Astrocyte (in vitro differentiated cells and primary cell): ENCODE measurements at regions not wholly inside any gene's neighbourhood (a gene's known extent, or its start where the extent isn't known, plus 50 kb on each side); places are given as distances from the start of the nearest gene placed in this dataset.

ENCODE experiments used
- DNase-seq: peaks from one replicate; pipeline ENCODE4 v3.0.0-alpha.2; 2010; ENCODE audit warnings: low read depth
- FAIRE-seq: peaks from 2 replicates; lab custom pipeline; 2011; peaks lifted over from hg19 to GRCh38; lab: Jason Lieb, UNC
- H2AFZ ChIP-seq: 2 replicates; pipeline ENCODE4 v1.6.0; 2012; ENCODE audit warnings: low read depth, low read length, inconsistent platforms
- H3K27ac ChIP-seq: 2 replicates; pipeline ENCODE4 v1.5.1; 2011; ENCODE audit warnings: low read depth, low read length, inconsistent platforms
- H3K27me3 ChIP-seq: 2 replicates; pipeline ENCODE4 v1.6.0; 2011; ENCODE audit warnings: low read length, inconsistent platforms; ENCODE audit not compliant: insufficient read depth
- H3K36me3 ChIP-seq: 2 replicates; pipeline ENCODE4 v1.5.1; 2011; ENCODE audit warnings: low read length, inconsistent platforms; ENCODE audit not compliant: insufficient read depth
- H3K4me1 ChIP-seq: 2 replicates; pipeline ENCODE4 v1.5.1; 2011; ENCODE audit warnings: low read length, inconsistent platforms; ENCODE audit not compliant: insufficient read depth
- H3K4me2 ChIP-seq: 2 replicates; pipeline ENCODE4 v1.6.0; 2012; ENCODE audit warnings: low read length, inconsistent platforms
- H3K4me3 ChIP-seq: 2 replicates; pipeline ENCODE4 v1.5.1; 2011; ENCODE audit warnings: low read depth, mild to moderate bottlenecking, low read length, inconsistent platforms; ENCODE audit not compliant: insufficient read depth
- H3K79me2 ChIP-seq: 2 replicates; pipeline ENCODE4 v1.6.0; 2012; ENCODE audit warnings: mild to moderate bottlenecking, low read length, inconsistent platforms; ENCODE audit not compliant: insufficient read depth
- H3K9ac ChIP-seq: 2 replicates; pipeline ENCODE4 v1.6.0; 2012; ENCODE audit warnings: mild to moderate bottlenecking, low read length, inconsistent platforms
- H3K9me3 ChIP-seq: 2 replicates; pipeline ENCODE4 v1.5.1; 2012; ENCODE audit warnings: low read depth, mild to moderate bottlenecking, low read length, inconsistent platforms; ENCODE audit not compliant: insufficient read depth
- H4K20me1 ChIP-seq: 2 replicates; pipeline ENCODE4 v1.6.0; 2012; ENCODE audit warnings: low read length, inconsistent platforms; ENCODE audit not compliant: insufficient read depth
- H3K27ac Mint-ChIP-seq: one replicate; pipeline ENCODE4 v1.8.0; 2021; ENCODE audit warnings: mild to moderate bottlenecking, mixed read lengths; ENCODE audit not compliant: unreplicated experiment
- H3K27me3 Mint-ChIP-seq: one replicate; pipeline ENCODE4 v1.8.0; 2021; ENCODE audit warnings: low read depth, mixed read lengths; ENCODE audit not compliant: unreplicated experiment
- H3K36me3 Mint-ChIP-seq: one replicate; pipeline ENCODE4 v1.8.0; 2021; ENCODE audit warnings: low read depth, mixed read lengths; ENCODE audit not compliant: unreplicated experiment
- H3K4me1 Mint-ChIP-seq: one replicate; pipeline ENCODE4 v1.8.0; 2021; ENCODE audit warnings: low read depth, mixed read lengths; ENCODE audit not compliant: unreplicated experiment
- H3K4me3 Mint-ChIP-seq: one replicate; pipeline ENCODE4 v1.8.0; 2021; ENCODE audit warnings: mild to moderate bottlenecking, moderate library complexity, mixed read lengths; ENCODE audit not compliant: unreplicated experiment
- H3K9me3 Mint-ChIP-seq: one replicate; pipeline ENCODE4 v1.8.0; 2021; ENCODE audit warnings: mild to moderate bottlenecking, mixed read lengths; ENCODE audit not compliant: unreplicated experiment
- EZH2 ChIP-seq: IDR thresholded peaks from 2 replicates; pipeline ENCODE4 v1.6.1; 2012; ENCODE audit warnings: mild to moderate bottlenecking, low read length, inconsistent platforms; ENCODE audit not compliant: insufficient read depth
- TF ChIP-seq, protein P1 (sequence below): IDR thresholded peaks from 2 replicates; pipeline ENCODE4 v1.5.1; 2011; ENCODE audit warnings: low read depth, mild to moderate bottlenecking, inconsistent platforms, low read length, moderate library complexity; ENCODE audit not compliant: insufficient read depth

DNA sequence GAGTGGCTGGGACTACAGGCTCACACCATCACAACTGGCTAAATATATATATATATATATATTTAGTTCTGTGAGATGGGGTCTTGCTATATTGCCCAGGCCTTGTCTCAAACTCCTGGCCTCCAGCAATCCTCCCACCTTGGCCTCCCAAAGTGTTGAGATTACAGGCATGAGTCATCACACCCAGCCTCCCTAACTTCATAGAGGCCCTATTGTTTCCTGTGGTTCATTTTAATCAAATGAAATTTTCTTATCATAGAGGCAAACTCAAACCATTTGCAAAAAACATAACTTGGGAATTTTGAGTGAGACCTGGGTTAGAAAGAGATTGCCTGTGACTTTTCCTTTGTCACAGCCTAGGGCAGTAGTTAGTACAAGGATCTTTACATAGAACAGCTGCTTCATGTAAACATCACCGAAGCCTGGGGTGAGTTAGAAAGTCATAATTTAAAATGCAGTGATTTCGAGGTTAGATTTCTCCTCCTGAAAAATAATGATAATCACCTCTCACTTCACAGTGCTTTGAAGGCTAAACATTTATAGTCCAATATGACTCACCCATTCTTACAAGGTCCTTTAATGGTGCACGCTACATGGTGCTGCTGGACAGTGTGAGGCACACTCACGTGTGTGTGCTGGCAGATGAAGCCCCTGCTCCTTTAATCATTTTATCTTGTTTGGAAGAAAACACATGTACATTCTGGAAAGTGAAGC is 188.9 kb downstream of the RHOU start:
- Histone ChIP-seq H3K27ac (no peak overlapping the region), H2AFZ (no peak overlapping the region), H3K36me3 (no peaks in the 10 kb centered on the region), H3K79me2 (no peaks in the 10 kb centered on the region), H3K9ac (no peak overlapping the region), H3K4me2 (no peak overlapping the region), H4K20me1 (no peaks in the 10 kb centered on the region), H3K4me3 (no peak overlapping the region), H3K27me3 (no peaks in the 10 kb centered on the region), H3K4me1 (no peaks in the 10 kb centered on the region), H3K9me3 (no peaks in the 10 kb centered on the region)
- H3K36me3 Mint-ChIP-seq: no peaks in the 10 kb centered on the region
- FAIRE-seq: no peak
- no peaks in the 10 kb centered on the region for H3K9me3 Mint-ChIP-seq
- H3K4me3 Mint-ChIP-seq: no peak overlapping the region
- no peak for TF ChIP-seq EZH2
- TF ChIP-seq, protein P1, sequence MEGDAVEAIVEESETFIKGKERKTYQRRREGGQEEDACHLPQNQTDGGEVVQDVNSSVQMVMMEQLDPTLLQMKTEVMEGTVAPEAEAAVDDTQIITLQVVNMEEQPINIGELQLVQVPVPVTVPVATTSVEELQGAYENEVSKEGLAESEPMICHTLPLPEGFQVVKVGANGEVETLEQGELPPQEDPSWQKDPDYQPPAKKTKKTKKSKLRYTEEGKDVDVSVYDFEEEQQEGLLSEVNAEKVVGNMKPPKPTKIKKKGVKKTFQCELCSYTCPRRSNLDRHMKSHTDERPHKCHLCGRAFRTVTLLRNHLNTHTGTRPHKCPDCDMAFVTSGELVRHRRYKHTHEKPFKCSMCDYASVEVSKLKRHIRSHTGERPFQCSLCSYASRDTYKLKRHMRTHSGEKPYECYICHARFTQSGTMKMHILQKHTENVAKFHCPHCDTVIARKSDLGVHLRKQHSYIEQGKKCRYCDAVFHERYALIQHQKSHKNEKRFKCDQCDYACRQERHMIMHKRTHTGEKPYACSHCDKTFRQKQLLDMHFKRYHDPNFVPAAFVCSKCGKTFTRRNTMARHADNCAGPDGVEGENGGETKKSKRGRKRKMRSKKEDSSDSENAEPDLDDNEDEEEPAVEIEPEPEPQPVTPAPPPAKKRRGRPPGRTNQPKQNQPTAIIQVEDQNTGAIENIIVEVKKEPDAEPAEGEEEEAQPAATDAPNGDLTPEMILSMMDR: no peak
- H3K27ac Mint-ChIP-seq: no peak overlapping the region
- peaks cover 9% of the 10 kb centered on the region for H3K27me3 Mint-ChIP-seq
- DNase-seq: no peak
- peaks cover 9% of the 10 kb centered on the region for H3K4me1 Mint-ChIP-seq

DNA sequence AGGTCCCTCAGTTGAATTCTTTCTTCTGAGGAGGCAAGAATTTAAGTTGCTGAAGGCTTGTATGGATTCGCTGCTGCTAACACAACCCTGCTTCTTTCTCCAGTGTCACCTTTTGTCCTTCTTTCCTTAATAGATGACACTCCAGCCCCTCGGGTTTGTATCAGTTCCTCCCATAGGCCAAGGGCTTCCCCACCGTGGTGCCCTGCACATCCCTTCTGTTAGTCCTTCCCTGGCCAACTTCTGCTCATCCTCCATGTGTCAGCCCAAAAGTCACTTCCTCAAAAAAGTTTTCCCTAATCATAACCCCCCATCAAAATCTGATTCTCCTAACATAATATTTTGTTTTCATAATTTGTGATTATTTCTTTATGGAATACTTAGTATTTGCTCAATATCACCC is 190.4 kb downstream of the RHOU start:
- DNase-seq (no peak), FAIRE-seq (no peak)
- Histone ChIP-seq H3K27ac (no peak overlapping the region), H3K79me2 (no peaks in the 10 kb centered on the region), H3K9ac (no peak overlapping the region), H4K20me1 (no peaks in the 10 kb centered on the region), H3K9me3 (no peaks in the 10 kb centered on the region), H3K4me1 (no peaks in the 10 kb centered on the region), H2AFZ (no peak overlapping the region), H3K4me3 (no peak overlapping the region), H3K4me2 (no peak overlapping the region), H3K36me3 (no peaks in the 10 kb centered on the region), H3K27me3 (no peaks in the 10 kb centered on the region)
- TF ChIP-seq EZH2: no peak
- TF ChIP-seq, protein P1: no peak
- Mint-ChIP-seq H3K27ac (peak overlapping the region; percentile 59), H3K4me1 (peaks cover 12% of the 10 kb centered on the region), H3K36me3 (no peaks in the 10 kb centered on the region), H3K4me3 (no peak overlapping the region), H3K27me3 (peaks cover 3% of the 10 kb centered on the region), H3K9me3 (no peaks in the 10 kb centered on the region)

DNA sequence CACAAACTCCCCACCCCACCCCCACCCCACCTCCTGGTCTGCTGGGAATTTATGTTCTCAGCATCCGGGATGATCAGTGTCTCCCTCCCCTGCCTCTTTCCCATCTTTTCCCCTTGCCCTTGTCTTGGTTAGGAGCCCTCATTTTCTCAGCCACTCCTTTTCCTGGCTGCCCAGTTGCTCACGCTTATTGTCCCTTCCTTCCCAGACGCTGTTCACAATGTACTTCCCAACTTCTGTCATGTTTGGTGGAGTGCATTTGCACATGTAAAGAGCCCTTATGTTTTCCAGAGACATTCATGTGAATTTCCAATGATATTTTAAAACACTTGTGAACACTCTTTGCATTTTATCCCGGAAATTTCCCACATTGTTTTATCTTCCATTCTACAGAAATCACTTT is 192.1 kb downstream of the RHOU start:
- Histone ChIP-seq H3K27me3 (peaks cover 5% of the 10 kb centered on the region), H3K4me3 (no peak overlapping the region), H3K9ac (no peak overlapping the region), H3K9me3 (no peaks in the 10 kb centered on the region), H4K20me1 (no peaks in the 10 kb centered on the region), H3K79me2 (no peaks in the 10 kb centered on the region), H3K4me2 (no peak overlapping the region), H3K27ac (no peak overlapping the region), H3K4me1 (no peaks in the 10 kb centered on the region), H2AFZ (no peak overlapping the region), H3K36me3 (no peaks in the 10 kb centered on the region)
- Mint-ChIP-seq H3K9me3 (no peaks in the 10 kb centered on the region), H3K36me3 (no peaks in the 10 kb centered on the region), H3K4me1 (peaks cover 13% of the 10 kb centered on the region), H3K27me3 (peaks cover 3% of the 10 kb centered on the region), H3K27ac (no peak overlapping the region), H3K4me3 (no peak overlapping the region)
- no peak for DNase-seq
- FAIRE-seq: no peak
- TF ChIP-seq, protein P1: no peak
- TF ChIP-seq EZH2: no peak
